ENCODE measurements at regions not wholly inside any gene's neighbourhood (a gene's known extent, or its start where the extent isn't known, plus 50 kb on each side); places are given as distances from the start of the nearest gene placed in this dataset.
"Not testable (repeated sequence)": the region's sequence is repeated elsewhere in the genome, so short reads cannot be mapped to it uniquely, and the experiment has no call there.

DNA sequence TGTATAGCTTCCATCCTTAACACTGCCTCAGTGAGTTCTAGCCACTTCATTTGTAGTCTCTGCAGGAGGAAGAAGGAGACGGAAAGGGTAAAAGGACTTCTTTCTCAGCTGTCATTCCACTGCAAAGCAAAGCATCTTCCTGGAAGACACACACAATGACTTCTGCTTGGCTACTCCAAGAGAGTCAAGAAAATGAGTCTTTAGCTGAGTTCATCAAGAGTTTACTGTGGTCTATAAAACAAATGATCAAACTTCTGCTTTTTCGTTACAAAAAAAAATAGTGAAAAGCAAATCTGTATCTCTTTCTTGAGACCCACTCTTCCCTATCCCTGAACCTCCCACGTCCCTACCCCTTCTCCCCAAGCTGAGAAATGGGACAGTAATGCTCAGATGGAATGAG lies 205.0 kb upstream of the AHR start:
- no peak for DNase-seq (ENCODE audit: low read depth)

DNA sequence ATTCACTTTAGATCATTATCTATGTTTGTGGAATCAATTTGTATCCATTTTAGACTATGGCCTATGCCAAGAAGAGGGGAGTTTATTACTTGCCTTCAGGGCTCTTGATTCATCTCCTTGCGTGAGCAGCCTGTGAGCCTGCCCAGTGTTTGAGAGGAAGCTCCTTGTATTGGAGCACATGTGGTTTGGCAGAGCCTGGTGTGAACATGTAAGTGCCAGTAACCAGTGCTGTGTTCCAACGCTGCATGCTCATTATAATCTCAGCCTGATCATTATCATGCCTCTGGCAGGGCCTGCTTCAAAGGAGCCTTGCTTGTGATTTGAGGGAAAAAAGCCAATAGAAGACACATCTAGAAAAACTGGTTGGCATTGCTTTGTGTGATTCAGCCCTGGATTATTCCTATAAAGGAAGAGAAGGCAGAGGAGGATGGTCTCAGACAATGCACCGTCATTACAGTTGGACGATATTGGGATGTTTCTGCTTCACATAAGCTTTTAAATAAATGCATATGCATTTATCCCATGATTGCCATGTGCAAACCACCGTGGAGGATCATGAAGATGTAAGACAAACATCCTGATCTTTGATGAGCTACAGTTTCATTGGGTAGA lies 203.4 kb upstream of the AHR start:
- no peak for DNase-seq (ENCODE audit: low read depth)

DNA sequence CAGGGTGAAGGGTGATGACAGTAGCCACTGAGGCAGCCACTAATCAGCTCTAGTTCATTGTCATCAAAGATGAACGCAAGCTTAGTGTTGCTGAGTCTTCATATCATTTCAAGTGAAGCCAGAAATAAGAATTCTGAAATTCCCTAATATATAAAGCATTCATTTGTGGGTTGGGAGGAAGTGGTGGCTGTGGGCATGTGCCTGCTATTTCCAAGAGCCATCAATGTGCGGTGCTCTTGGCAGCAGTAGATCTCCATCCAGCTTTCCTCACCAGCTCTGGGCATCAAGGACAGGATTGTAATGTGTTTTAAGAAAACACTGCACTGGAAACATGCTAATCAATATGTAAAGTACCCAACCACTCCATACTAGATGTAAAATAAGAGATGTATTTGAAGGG lies 202.5 kb upstream of the AHR start:
- no peak for DNase-seq (ENCODE audit: low read depth)

- no peak for DNase-seq (ENCODE audit: low read depth)
Measured at GRCh38 chr7:17097668-17098297, 200.7 kb upstream of the AHR start.

- DNase-seq (ENCODE audit: low read depth) = no peak
Measured at GRCh38 chr7:17098515-17098914, 199.9 kb upstream of the AHR start.

GRCh38 chr7:17099083-17099973 lies 199.1 kb upstream of the AHR start:
- DNase-seq (ENCODE audit: low read depth) = no peak

GRCh38 chr7:17099974-17100509 lies 198.4 kb upstream of the AHR start:
- not testable (repeated sequence) for DNase-seq (ENCODE audit: low read depth)

- no peak for DNase-seq (ENCODE audit: low read depth)
Measured at GRCh38 chr7:17101207-17101696, 197.2 kb upstream of the AHR start.

DNA sequence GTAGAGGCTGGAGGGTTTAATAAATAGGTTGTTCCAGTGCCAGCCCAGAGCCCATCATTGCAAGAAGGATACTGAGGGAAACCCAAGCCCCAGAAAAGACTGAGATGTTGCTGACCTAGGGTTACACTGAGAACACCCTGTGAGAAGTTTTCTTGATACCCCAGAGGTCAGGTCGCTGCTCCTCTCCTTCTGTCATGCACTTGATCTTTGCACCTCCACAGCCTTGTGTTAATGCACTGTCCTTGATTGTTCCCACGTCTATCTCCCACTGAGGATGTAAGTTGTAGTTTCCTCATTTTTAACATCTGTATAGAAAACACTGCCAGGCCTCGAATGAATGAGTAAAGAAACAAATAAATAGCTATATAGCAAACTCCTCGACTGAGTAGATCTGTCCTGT lies 195.3 kb upstream of the AHR start:
- no peak for DNase-seq (ENCODE audit: low read depth)

DNA sequence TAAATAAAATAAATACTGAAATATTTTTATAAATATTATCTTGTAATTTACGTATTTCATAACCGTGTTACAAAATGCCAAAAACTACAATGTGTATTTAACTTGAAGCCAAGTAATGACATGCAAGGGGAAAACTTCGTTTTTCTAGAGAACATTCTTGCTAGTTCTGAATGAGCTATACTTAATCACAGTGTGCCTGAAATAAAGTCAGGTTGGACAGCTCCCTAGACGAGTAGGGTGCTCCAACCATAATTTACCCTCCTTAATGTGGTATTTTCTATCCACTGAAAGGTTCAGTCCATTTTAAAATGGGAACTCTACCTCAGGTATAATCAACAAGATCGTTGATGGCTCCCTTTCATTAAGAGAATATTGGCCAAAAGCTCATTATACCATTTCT lies 194.5 kb upstream of the AHR start:
- DNase-seq (ENCODE audit: low read depth) = no peak

DNA sequence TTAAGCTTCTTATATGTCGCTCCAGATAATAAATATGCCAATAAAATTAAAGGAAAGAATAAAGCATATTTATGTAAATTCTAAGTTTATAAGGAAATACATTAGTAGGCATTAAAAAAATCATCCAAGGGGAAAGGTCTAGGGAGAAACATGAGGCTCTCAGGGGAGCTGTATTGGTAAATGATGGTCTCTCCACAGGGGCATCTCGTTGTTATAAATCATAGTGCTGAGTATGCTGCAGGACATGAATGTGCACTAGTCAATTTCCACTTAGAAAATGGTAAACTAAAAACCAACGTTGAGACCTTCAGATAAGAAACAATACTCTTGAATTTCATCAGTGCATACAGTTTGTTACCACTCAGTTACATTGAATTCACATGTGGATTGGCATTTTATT lies 194.0 kb upstream of the AHR start:
- DNase-seq (ENCODE audit: low read depth) = no peak

DNA sequence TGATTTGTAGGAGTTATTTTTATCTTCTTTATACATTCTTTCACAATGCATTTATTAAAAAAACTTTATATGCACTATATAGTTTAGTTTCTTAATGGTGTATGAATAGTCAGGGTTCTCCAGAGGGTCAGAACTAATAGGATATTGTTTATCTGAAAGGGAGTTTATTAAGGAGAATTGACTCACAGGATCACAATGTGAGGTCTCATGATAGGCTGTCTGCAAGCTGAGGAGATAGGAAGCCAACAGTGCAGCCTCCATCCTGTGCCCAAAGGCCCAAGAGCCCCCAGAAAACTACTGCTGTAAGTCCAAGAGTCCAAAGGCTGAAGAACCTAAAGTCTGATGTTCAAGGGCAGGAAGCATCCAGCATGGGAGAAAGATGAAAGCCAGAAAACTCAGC lies 192.8 kb upstream of the AHR start:
- DNase-seq (ENCODE audit: low read depth) = no peak

GRCh38 chr7:17108049-17108584 lies 190.3 kb upstream of the AHR start:
- no peak for DNase-seq (ENCODE audit: low read depth)

- no peak for DNase-seq (ENCODE audit: low read depth)
Measured at GRCh38 chr7:17109020-17109419, 189.4 kb upstream of the AHR start.

GRCh38 chr7:17113770-17114169 lies 184.7 kb upstream of the AHR start:
- DNase-seq (ENCODE audit: low read depth) = not testable (repeated sequence)

- DNase-seq (ENCODE audit: low read depth) = no peak
Measured at GRCh38 chr7:17118412-17118811, 180.0 kb upstream of the AHR start.

DNA sequence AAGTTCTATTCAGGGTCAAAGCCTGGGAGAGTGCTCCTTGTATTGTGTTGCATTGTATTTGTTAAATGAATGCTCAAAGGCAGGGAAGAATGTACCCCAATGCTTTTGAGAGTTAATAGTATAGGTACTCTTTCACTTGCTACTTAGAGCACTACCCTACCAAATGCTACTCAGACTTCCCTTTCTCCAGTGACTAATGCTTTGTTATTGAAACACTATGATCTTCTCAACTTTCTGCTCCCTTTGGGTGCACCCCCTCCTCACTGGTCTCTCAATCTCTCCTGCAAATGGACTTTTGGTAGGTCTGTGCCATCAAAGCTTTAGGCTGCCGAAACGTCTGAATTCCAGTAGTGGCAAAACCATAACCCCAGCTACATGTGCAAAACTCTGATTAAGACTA lies 177.7 kb upstream of the AHR start:
- no peak for DNase-seq (ENCODE audit: low read depth)

DNA sequence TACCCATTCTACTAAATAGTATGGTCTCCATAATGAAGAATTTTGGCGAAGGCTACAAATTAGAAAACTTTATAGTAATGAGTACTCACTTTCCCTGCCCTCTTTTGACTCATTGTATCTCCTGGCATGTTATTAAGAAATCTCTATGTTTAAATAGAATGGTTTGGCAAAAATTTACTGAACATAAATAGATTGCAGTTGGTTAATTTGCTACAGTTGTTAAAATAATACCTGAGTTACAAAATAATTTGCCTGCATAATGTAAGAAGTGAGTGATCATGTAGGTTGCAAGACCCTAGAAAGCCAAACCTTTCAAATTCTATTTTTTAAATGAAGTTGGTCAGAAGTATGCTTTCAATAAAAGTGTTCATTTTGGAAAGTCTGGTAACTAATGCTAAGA lies 176.8 kb upstream of the AHR start:
- no peak for DNase-seq (ENCODE audit: low read depth)

DNA sequence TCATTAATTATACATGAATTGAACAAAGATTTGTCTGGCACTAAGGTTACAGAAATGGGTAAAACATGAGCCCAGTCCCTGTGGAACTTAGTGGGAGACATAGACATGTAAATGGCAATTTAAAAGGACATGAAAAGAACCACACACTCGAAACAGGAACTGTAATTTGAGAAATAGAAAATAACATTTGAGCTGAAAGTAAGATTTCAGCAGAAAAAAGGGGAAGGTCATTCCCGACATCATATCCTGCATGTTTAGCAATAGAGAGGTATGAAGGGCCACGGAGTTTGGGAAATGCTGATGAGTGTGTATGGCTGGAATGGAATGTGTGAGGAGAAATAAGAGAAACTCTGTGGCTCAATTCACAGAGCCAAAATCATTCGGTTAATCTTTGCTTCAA lies 175.4 kb upstream of the AHR start:
- no peak for DNase-seq (ENCODE audit: low read depth)

DNA sequence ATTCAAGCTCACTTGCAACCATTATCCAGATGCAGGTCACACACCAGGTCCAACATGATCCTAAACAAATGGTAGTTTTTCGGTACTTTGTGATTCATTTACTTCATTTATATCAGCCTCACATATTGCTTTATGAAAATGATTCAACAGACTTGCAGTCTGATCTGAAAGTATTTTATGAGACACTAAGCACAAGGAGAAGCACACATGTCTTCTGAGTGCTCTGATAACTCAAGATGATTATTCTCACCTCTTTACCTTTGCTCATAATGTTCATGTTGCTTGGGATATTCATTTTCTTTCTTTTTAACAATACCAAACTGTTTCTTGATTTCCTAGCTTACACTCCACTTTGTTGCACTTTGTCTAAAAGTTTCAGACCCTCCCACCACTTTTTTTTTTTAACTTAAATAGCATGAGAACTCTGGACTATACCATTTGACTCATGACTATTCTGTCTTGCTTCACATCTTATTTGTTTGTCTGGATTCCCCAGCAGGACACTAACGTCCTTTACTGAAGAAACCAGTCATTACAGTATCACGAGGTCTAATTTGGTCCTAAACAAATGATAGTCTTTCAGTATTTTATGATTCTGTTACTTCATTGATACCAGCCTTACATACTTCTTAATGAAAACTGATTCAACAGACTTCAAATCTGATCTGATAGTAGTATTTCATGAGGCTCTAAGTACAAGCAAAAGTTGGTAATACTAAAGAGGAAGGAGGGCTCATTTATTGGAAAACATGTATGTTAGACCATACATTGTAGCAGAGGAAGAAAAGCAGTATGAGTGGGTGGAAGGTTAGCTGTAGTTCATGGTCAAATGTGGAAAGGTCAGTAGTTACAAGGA lies 171.8 kb upstream of the AHR start:
- no peak for DNase-seq (ENCODE audit: low read depth)

- DNase-seq (ENCODE audit: low read depth) = no peak
Measured at GRCh38 chr7:17129218-17129617, 169.2 kb upstream of the AHR start.

Measured in activated T-helper 9 cell treated with anti-CD3 and anti-CD28 coated beads, Interleukin-2, amount 50 U/mL, for 16 hours (primary cell).